PC-9 (cell line): ENCODE measurements at regions not wholly inside any gene's neighbourhood (a gene's known extent, or its start where the extent isn't known, plus 50 kb on each side); places are given as distances from the start of the nearest gene placed in this dataset.

Experiments used
- CTCF ChIP-seq: fragments of 200-600 bp; sonication (generic); conservative IDR thresholded peaks from 2 replicates; pipeline ENCODE4 v1.6.1; 2017; ENCODE audit warnings: mixed run types, antibody characterized with exemption, mild to moderate bottlenecking, moderate library complexity
- EZH2 ChIP-seq: fragments of 200-600 bp; sonication (generic); IDR thresholded peaks from 2 replicates; pipeline ENCODE4 v1.8.0; 2017; ENCODE audit warnings: antibody characterized with exemption, low read depth

DNA sequence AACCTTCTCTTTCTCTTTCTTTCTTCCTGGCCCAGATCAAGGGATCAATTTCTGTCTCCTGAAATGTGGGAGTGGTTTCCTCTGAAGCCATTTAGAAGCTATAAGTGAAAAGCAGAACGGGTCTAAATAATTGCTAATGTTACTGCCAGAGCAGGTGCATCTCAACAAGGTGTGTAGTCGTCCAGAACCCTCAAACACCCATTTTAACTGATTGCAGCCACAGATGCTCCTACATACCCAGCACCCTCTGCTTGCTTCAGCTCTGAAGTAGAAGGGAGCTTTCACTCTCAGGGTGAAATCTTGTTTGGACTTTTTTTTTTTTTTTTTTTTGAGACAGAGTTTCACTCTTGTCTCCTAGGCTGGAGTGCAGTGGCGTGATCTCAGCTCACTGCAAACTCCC lies 592.1 kb upstream of the ARID1B start:
- TF ChIP-seq CTCF (no peak), EZH2 (no peak)
